Rectal smooth muscle tissue (tissue), 1 donor: ENCODE measurements at regions not wholly inside any gene's neighbourhood (a gene's known extent, or its start where the extent isn't known, plus 50 kb on each side); places are given as distances from the start of the nearest gene placed in this dataset.

ENCODE experiments used
- H3K27ac ChIP-seq: one replicate; pipeline ENCODE4 v1.7.0; 2013; ENCODE audit warnings: low read depth, low read length, inconsistent platforms
- H3K27me3 ChIP-seq: one replicate; pipeline ENCODE4 v1.7.0; 2013; ENCODE audit warnings: low read length; ENCODE audit not compliant: control insufficient read depth, insufficient read depth
- H3K36me3 ChIP-seq: one replicate; pipeline ENCODE4 v1.7.0; 2013; ENCODE audit warnings: low read length; ENCODE audit not compliant: control insufficient read depth, insufficient read depth
- H3K4me1 ChIP-seq: one replicate; pipeline ENCODE4 v1.7.0; 2013; ENCODE audit warnings: low read length; ENCODE audit not compliant: control insufficient read depth, insufficient read depth
- H3K4me3 ChIP-seq: one replicate; pipeline ENCODE4 v1.7.0; 2013; ENCODE audit warnings: low read length
- H3K9ac ChIP-seq: one replicate; pipeline ENCODE4 v1.7.0; 2013; ENCODE audit warnings: low read length

DNA sequence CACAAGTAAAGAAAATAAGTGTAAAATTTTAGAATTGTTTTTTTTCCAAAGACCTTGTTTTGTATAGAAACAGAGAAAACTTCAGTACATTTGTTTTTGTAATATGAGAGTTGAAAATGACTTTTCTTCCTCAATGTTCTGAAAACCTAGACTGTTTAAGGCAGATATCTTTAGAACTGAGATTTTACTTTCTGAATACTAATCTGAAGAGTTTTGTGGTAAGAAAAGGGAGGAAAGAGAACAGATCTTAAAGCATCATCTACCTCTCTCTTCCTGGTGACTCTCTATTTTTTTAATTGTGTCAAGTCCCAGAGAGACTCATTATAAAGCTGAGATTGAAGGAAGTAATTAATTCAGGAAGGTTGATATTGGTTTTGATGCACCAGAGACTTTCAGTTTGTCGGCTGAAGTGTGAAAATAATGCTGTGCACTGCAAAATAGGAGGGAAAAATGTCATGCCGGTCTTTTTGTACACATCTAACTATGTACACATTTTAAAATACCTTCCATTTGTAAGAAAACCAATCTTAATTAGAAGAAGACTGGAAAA, 142.1 kb upstream of the NAALADL2 start:
- Histone ChIP-seq H3K27ac (no peak overlapping the region), H3K27me3 (no peaks in the 10 kb centered on the region), H3K36me3 (no peaks in the 10 kb centered on the region), H3K4me1 (no peaks in the 10 kb centered on the region), H3K4me3 (no peak overlapping the region), H3K9ac (no peak overlapping the region)

GRCh38 chr3:174720717-174721116, 138.4 kb upstream of the NAALADL2 start:
- Histone ChIP-seq H3K4me1 (no peaks in the 10 kb centered on the region), H3K27me3 (no peaks in the 10 kb centered on the region), H3K9ac (no peak overlapping the region), H3K27ac (no peak overlapping the region), H3K36me3 (no peaks in the 10 kb centered on the region), H3K4me3 (no peak overlapping the region)

DNA sequence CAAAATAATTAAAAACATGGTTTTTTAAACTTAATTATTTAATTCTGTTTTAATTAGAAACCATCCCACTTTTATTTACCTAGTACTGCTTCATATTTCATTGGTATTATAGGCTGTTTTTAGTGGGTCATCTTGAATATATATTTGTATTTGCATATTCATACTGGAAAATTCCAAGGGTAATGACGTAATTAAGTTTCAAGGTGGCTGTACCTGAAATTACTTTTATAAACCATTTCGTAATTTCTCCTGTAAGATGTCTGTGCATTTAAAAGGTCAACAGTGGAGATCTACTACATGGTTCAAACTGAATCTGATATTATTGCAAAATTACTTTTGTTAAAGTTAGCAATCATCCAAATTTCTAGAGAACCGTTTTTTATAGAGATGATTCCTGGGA, 133.8 kb upstream of the NAALADL2 start:
- Histone ChIP-seq H3K36me3 (no peaks in the 10 kb centered on the region), H3K27ac (no peak overlapping the region), H3K27me3 (no peaks in the 10 kb centered on the region), H3K4me3 (no peak overlapping the region), H3K9ac (no peak overlapping the region), H3K4me1 (no peaks in the 10 kb centered on the region)

DNA sequence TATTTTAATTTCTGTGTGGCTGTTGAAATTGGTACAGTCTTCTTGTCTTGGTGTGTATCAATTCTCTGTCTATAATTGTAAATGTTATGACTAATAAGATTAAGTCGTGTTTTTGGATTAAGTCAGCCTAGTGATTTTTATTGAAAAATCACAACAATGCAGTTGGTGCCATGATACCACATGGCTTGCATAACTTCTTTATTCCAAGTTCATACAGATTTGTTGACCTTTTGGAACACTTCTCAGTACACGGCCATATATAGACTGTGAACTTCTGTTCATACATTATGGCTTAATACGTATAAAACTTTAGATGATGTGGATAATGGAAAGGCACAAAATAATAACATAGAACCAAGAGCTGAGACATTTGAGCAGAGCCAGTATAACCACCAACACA, 121.2 kb upstream of the NAALADL2 start:
- no peak overlapping the region for H3K4me3 ChIP-seq
- no peak overlapping the region for H3K9ac ChIP-seq
- H3K27ac ChIP-seq: no peak overlapping the region
- H3K4me1 ChIP-seq: no peaks in the 10 kb centered on the region
- no peaks in the 10 kb centered on the region for H3K27me3 ChIP-seq
- no peaks in the 10 kb centered on the region for H3K36me3 ChIP-seq

DNA sequence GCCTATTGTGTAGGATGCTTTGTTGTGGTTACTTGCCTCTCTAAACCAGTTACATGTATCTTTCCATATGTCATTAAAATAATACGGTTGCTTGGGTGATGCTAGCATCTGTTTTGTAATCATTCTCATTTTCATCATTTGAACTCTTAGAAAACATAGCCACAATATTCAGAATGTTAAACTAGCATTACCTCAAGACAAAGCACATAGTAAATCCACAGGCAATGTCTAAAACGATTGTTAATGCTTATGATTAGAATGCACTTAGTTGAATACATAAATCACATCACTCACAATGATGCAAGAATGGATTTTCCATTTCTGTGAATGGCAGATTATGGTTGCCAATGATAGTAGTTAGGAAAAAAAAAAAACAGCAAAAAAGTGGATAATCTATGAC, 110.0 kb upstream of the NAALADL2 start:
- H3K4me3 ChIP-seq: no peak overlapping the region
- H3K36me3 ChIP-seq: no peaks in the 10 kb centered on the region
- no peak overlapping the region for H3K9ac ChIP-seq
- H3K27ac ChIP-seq: no peak overlapping the region
- no peaks in the 10 kb centered on the region for H3K27me3 ChIP-seq
- H3K4me1 ChIP-seq: no peaks in the 10 kb centered on the region

- Histone ChIP-seq H3K27me3 (no peaks in the 10 kb centered on the region), H3K4me3 (no peak overlapping the region), H3K36me3 (no peaks in the 10 kb centered on the region), H3K4me1 (no peaks in the 10 kb centered on the region), H3K27ac (no peak overlapping the region), H3K9ac (no peak overlapping the region)
Observed at GRCh38 chr3:174755833-174756829, 103.0 kb upstream of the NAALADL2 start.

- no peaks in the 10 kb centered on the region for H3K36me3 ChIP-seq
- H3K4me1 ChIP-seq: no peaks in the 10 kb centered on the region
- no peak overlapping the region for H3K4me3 ChIP-seq
- H3K27me3 ChIP-seq: no peaks in the 10 kb centered on the region
- H3K9ac ChIP-seq: no peak overlapping the region
- no peak overlapping the region for H3K27ac ChIP-seq
Observed at GRCh38 chr3:174758943-174759342, 100.2 kb upstream of the NAALADL2 start.

DNA sequence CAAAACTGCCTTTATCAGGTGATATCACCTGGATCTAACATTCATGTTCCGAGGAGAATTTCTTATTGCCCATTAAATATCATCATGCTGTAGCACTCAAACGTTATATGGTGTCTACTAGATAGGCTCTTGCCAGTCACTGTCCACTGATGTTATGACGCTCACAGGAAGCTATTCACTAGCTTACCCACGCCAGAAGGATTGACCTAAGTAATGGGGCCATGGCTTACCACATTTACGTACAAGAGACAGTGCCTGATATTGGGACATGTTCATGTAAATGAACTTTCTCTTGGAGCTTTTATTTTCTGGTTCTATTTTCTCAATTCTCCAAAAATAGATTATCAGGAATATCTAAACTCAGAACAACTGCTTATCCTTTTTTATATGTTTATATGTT, 91.7 kb upstream of the NAALADL2 start:
- H3K4me1 ChIP-seq: no peaks in the 10 kb centered on the region
- H3K9ac ChIP-seq: no peak overlapping the region
- no peak overlapping the region for H3K4me3 ChIP-seq
- no peaks in the 10 kb centered on the region for H3K27me3 ChIP-seq
- H3K27ac ChIP-seq: no peak overlapping the region
- H3K36me3 ChIP-seq: no peaks in the 10 kb centered on the region

DNA sequence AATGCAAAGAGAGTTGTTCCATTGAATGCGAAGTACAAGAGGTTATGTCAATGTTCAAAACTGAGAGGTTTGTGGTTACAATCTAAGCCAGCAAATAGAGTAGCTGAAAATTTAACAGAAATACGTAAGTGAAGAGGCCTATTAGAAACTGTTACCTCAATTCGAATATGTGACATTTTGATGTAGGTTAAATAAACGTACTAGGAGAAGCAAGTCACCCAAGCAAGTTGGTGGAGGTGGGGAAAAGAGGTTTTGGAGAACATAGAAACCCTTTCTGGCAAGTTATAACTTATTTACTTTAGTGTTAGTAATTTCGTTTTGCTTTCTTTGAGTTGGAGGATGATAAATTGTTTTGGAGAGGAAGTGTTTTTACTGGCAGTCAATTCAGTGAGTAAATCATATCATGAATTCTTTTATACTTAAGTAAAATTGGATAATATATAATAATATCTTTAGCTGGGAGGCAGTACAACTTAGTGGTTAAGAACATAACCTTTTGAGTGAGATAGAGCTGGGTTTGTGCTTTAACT, 91.2 kb upstream of the NAALADL2 start:
- Histone ChIP-seq H3K36me3 (no peaks in the 10 kb centered on the region), H3K4me1 (no peaks in the 10 kb centered on the region), H3K27me3 (no peaks in the 10 kb centered on the region), H3K27ac (no peak overlapping the region), H3K9ac (no peak overlapping the region), H3K4me3 (no peak overlapping the region)

DNA sequence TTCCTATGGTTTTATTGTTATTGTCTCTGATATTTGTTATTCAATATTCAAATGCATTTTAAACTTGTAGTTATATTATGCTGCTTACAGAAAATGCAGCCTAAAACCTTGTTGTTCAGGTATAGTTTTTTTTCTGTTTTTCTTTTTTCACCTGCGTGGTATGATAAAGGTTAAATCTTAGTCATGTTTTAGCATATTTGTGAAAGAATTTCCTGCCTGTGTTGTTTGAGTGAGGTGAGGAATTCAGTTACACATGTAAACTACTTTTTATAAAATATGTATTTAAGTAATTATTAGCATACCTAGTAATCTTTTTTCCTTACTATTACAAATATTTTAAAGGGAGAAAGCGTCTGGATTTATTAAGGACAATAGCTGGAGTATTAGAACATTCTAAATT, 90.0 kb upstream of the NAALADL2 start:
- Histone ChIP-seq H3K27ac (no peak overlapping the region), H3K36me3 (no peaks in the 10 kb centered on the region), H3K4me1 (no peaks in the 10 kb centered on the region), H3K27me3 (no peaks in the 10 kb centered on the region), H3K9ac (no peak overlapping the region), H3K4me3 (no peak overlapping the region)

- Histone ChIP-seq H3K9ac (no peak overlapping the region), H3K27ac (no peak overlapping the region), H3K27me3 (no peaks in the 10 kb centered on the region), H3K4me1 (no peaks in the 10 kb centered on the region), H3K36me3 (no peaks in the 10 kb centered on the region), H3K4me3 (no peak overlapping the region)
Observed at GRCh38 chr3:174775603-174776002, 83.5 kb upstream of the NAALADL2 start.

GRCh38 chr3:174776123-174776522, 83.0 kb upstream of the NAALADL2 start:
- H3K27me3 ChIP-seq: no peaks in the 10 kb centered on the region
- H3K4me1 ChIP-seq: no peaks in the 10 kb centered on the region
- no peak overlapping the region for H3K9ac ChIP-seq
- no peak overlapping the region for H3K27ac ChIP-seq
- H3K36me3 ChIP-seq: no peaks in the 10 kb centered on the region
- no peak overlapping the region for H3K4me3 ChIP-seq
